Fibroblast of lung (primary cell): ENCODE measurements at regions not wholly inside any gene's neighbourhood (a gene's known extent, or its start where the extent isn't known, plus 50 kb on each side); places are given as distances from the start of the nearest gene placed in this dataset.
"Not testable (repeated sequence)": the region's sequence is repeated elsewhere in the genome, so short reads cannot be mapped to it uniquely, and the experiment has no call there.

Experiments
- DNase-seq, 2 donors: peaks; one replicate each; pipeline versions ENCODE4 v3.0.0 to v3.0.0-alpha.2; 2010; ENCODE audit warnings: low read depth in 2 of 2
- H2AFZ ChIP-seq: 2 replicates; pipeline ENCODE4 v1.5.1; 2012; ENCODE audit warnings: low read length, control low read depth, inconsistent platforms
- H3K27ac ChIP-seq: 2 replicates; pipeline ENCODE4 v1.5.1; 2011; ENCODE audit warnings: low read length, control low read depth; ENCODE audit not compliant: insufficient read depth
- H3K27me3 ChIP-seq: 2 replicates; pipeline ENCODE4 v1.5.1; 2011; ENCODE audit warnings: mild to moderate bottlenecking, low read length; ENCODE audit not compliant: control insufficient read depth, insufficient read depth
- H3K36me3 ChIP-seq: 2 replicates; pipeline ENCODE4 v1.5.1; 2011; ENCODE audit warnings: low read length; ENCODE audit not compliant: control insufficient read depth, insufficient read depth
- H3K4me1 ChIP-seq: 2 replicates; pipeline ENCODE4 v1.5.1; 2011; ENCODE audit warnings: low read length; ENCODE audit not compliant: control insufficient read depth, insufficient read depth; ENCODE audit errors: extremely low read depth
- H3K4me2 ChIP-seq: 2 replicates; pipeline ENCODE4 v1.5.1; 2011; ENCODE audit warnings: low read length, control low read depth; ENCODE audit not compliant: insufficient read depth; ENCODE audit errors: extremely low read depth
- H3K4me3 ChIP-seq, 4 experiments: fragments of 200-600 bp in 1 of 4; sonication (generic) in 1 of 4; replicated peaks in 1 of 4; 2 replicates each; pipeline ENCODE4 v1.5.1; 2011 to 2016; ENCODE audit warnings: low read length in 4 of 4, low read depth in 3 of 4, mild to moderate bottlenecking in 3 of 4, control low read depth in 2 of 4, inconsistent platforms in 1 of 4, mixed read lengths in 1 of 4; ENCODE audit not compliant: insufficient read depth in 1 of 4; ENCODE audit errors: control extremely low read depth in 1 of 4
- H3K79me2 ChIP-seq: 2 replicates; pipeline ENCODE4 v1.5.1; 2012; ENCODE audit warnings: mild to moderate bottlenecking, low read length, inconsistent platforms; ENCODE audit not compliant: control insufficient read depth, insufficient read depth
- H3K9ac ChIP-seq: 2 replicates; pipeline ENCODE4 v1.5.1; 2011; ENCODE audit warnings: mild to moderate bottlenecking, low read length, control low read depth; ENCODE audit not compliant: insufficient read depth
- H3K9me3 ChIP-seq: 2 replicates; pipeline ENCODE4 v1.5.1; 2012; ENCODE audit warnings: low read depth, low read length; ENCODE audit not compliant: control insufficient read depth, insufficient read depth
- H4K20me1 ChIP-seq: 2 replicates; pipeline ENCODE4 v1.5.1; 2011; ENCODE audit warnings: low read length; ENCODE audit not compliant: control insufficient read depth, insufficient read depth; ENCODE audit errors: extremely low read depth
- EZH2 ChIP-seq: IDR thresholded peaks from 2 replicates; pipeline ENCODE4 v1.5.1; 2012; ENCODE audit warnings: low read length, control low read depth, mild to moderate bottlenecking; ENCODE audit errors: missing control alignments
- TF ChIP-seq, protein P1 (sequence below), 2 donors: IDR thresholded peaks in 1 of 2; conservative IDR thresholded peaks in 1 of 2; 1 replicate in 1 of 2; 2 replicates in 1 of 2; pipeline ENCODE4 v1.5.1; 2011 to 2012; ENCODE audit warnings: low read length in 2 of 2, control low read depth in 1 of 2, inconsistent platforms in 1 of 2, low read depth in 1 of 2, mild to moderate bottlenecking in 1 of 2

DNA sequence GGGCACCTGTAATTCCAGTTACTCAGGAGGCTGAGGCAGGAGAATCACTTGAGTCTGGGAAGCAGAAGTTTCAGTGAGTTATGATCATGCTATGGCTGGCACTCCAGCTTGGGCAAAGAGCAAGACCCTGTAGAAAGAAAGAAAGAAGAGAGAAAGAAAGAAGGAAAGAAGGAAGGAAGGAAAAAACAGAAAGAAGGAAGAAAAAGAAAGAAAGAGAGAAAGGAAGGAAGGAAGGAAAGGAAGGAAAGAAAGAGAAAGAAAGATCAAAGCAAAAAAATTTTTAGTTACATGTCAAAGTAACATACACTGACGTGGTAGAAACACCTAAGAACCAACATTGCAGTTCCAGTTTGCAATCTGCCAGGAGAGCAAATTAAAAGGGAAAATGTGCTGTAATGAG is 73.8 kb upstream of the JCAD start:
- Histone ChIP-seq H3K79me2 (no peaks in the 10 kb centered on the region), H3K4me3 (no peak overlapping the region), H3K4me1 (no peaks in the 10 kb centered on the region), H3K4me2 (no peak overlapping the region), H3K27me3 (no peaks in the 10 kb centered on the region), H2AFZ (no peak overlapping the region), H3K27ac (no peak overlapping the region), H3K9ac (no peak overlapping the region), H3K9me3 (no peaks in the 10 kb centered on the region), H3K36me3 (no peaks in the 10 kb centered on the region), H4K20me1 (no peaks in the 10 kb centered on the region)
- no peak for DNase-seq
- TF ChIP-seq EZH2: no peak
- TF ChIP-seq, protein P1, sequence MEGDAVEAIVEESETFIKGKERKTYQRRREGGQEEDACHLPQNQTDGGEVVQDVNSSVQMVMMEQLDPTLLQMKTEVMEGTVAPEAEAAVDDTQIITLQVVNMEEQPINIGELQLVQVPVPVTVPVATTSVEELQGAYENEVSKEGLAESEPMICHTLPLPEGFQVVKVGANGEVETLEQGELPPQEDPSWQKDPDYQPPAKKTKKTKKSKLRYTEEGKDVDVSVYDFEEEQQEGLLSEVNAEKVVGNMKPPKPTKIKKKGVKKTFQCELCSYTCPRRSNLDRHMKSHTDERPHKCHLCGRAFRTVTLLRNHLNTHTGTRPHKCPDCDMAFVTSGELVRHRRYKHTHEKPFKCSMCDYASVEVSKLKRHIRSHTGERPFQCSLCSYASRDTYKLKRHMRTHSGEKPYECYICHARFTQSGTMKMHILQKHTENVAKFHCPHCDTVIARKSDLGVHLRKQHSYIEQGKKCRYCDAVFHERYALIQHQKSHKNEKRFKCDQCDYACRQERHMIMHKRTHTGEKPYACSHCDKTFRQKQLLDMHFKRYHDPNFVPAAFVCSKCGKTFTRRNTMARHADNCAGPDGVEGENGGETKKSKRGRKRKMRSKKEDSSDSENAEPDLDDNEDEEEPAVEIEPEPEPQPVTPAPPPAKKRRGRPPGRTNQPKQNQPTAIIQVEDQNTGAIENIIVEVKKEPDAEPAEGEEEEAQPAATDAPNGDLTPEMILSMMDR (conservative IDR thresholded peaks at IDR 0.05 in 1 of 2, IDR thresholded peaks at IDR 0.05 in 1 of 2; ENCODE audit: low read depth in 1 of 2, low read length in 2 of 2): no peak

DNA sequence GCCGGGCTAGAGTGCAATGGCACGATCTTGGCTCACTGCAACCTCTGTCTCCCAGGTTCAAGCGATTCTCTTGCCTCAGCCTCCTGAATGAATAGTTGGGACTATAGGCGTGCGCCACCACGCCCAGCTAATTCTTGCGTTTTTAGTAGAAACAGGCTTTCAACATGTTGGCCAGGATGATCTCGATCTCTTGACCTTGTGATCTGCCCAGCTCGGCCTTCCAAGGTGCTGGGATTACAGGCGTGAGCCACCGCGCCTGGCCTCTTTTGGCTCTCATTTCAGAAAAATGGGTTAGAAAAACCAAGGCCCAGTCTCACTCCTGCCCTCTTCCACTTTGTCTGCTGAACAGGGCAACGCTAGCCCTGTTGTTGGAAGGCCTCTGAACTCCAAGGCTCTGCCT is 72.0 kb upstream of the JCAD start:
- H3K79me2 ChIP-seq, H3K9me3 ChIP-seq, H3K4me2 ChIP-seq, H3K36me3 ChIP-seq, H3K27ac ChIP-seq, H3K27me3 ChIP-seq, H3K4me3 ChIP-seq, DNase-seq, H3K9ac ChIP-seq, H2AFZ ChIP-seq, H4K20me1 ChIP-seq, H3K4me1 ChIP-seq: not testable (repeated sequence)

DNA sequence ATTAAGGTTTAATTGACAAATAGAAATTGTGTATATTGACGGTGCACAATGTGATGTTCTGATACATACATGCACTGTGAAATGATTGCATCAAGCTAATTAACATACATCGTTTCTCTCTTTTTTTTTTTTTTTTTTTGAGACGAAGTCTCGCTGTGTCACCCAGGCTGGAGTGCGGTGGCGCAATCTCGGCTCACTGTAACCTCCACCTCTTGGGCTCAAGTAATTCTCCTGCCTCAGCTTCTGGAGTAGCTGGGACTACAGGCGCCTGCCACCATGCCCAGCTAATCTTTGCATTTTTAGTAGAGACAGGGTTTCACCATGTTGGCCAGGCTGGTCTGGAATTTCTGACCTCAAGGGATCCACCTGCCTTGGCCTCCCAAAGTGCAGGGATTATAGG is 69.9 kb upstream of the JCAD start:
- H3K4me1 ChIP-seq, H3K4me2 ChIP-seq, DNase-seq, H3K9ac ChIP-seq, H4K20me1 ChIP-seq, H3K79me2 ChIP-seq, H2AFZ ChIP-seq, H3K9me3 ChIP-seq, H3K27me3 ChIP-seq, H3K36me3 ChIP-seq, H3K4me3 ChIP-seq, H3K27ac ChIP-seq: not testable (repeated sequence)

DNA sequence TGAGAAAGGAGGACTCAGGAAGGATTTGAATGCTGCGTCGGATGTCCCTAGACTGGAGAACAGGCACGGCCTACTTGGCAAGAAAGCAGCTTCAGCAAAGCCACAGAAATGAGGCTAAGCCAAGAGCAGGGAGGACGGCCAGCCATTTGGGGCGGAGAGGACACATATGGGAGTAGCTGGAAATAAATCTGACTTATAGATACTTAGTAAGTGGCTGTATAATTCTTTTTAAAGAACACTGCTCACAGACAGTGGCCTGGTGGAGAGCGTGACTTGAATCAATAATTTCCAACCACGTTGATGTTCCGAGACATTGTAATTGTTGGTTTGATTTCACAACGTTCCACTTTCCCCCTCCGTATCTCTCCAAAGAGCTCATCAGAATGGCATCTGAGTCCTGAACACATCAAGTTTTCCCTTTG is 67.7 kb upstream of the JCAD start:
- Histone ChIP-seq H3K27ac (no peak overlapping the region), H3K4me2 (no peak overlapping the region)
- DNase-seq: peak; percentile 16 to 31

More for the DNA sequence above, 67.7 kb upstream of the JCAD start:
- Histone ChIP-seq H2AFZ (no peak overlapping the region), H3K4me3 (no peak overlapping the region), H3K9me3 (no peaks in the 10 kb centered on the region), H3K27me3 (no peaks in the 10 kb centered on the region), H3K36me3 (no peaks in the 10 kb centered on the region), H3K9ac (no peak overlapping the region), H4K20me1 (no peaks in the 10 kb centered on the region), H3K4me1 (no peaks in the 10 kb centered on the region), H3K79me2 (no peaks in the 10 kb centered on the region)
- TF ChIP-seq EZH2: no peak
- TF ChIP-seq, protein P1 (conservative IDR thresholded peaks at IDR 0.05 in 1 of 2, IDR thresholded peaks at IDR 0.05 in 1 of 2; ENCODE audit: low read depth in 1 of 2, low read length in 2 of 2): no peak
